Thoracic aorta (tissue), 2 donors: ENCODE measurements at regions not wholly inside any gene's neighbourhood (a gene's known extent, or its start where the extent isn't known, plus 50 kb on each side); places are given as distances from the start of the nearest gene placed in this dataset.

Source experiments
- ATAC-seq: fragments of 150-250 bp; one replicate; pipeline ENCODE4 v1.8.0; 2017; ENCODE audit warnings: low read depth; ENCODE audit not compliant: insufficient number of reproducible peaks, low FRiP score
- DNase-seq: peaks from one replicate; pipeline ENCODE4 v3.0.0-alpha.2; 2020; ENCODE audit warnings: low spot score
- H3K27ac ChIP-seq, 2 donors: fragments of 200-600 bp; sonication (generic); 1 replicate in 1 of 2; 2 replicates in 1 of 2; pipeline ENCODE4 v1.5.1; 2016; ENCODE audit warnings: mild to moderate bottlenecking in 2 of 2, moderate library complexity in 2 of 2
- H3K27me3 ChIP-seq: fragments of 200-600 bp; sonication (generic); replicated peaks from 2 replicates; pipeline ENCODE4 v1.6.0; 2016; ENCODE audit warnings: mild to moderate bottlenecking; ENCODE audit not compliant: insufficient read depth
- H3K36me3 ChIP-seq: fragments of 200-600 bp; sonication (generic); one replicate; pipeline ENCODE4 v1.5.1; 2016
- H3K4me1 ChIP-seq, 2 donors: fragments of 200-600 bp; sonication (generic); 1 replicate in 1 of 2; 2 replicates in 1 of 2; pipeline versions ENCODE4 v1.5.1 to v1.6.0; 2016; ENCODE audit warnings: low read depth in 2 of 2, mild to moderate bottlenecking in 1 of 2; ENCODE audit not compliant: control insufficient read depth in 1 of 2
- H3K4me3 ChIP-seq: fragments of 200-600 bp; sonication (generic); 2 replicates; pipeline ENCODE4 v1.5.1; 2016; ENCODE audit warnings: mild to moderate bottlenecking
- H3K9me3 ChIP-seq: fragments of 200-600 bp; sonication (generic); 2 replicates; pipeline ENCODE4 v1.5.1; 2016
- CTCF ChIP-seq: fragments of 200-600 bp; sonication (generic); IDR thresholded peaks from one replicate; pipeline ENCODE4 v1.5.1; 2019; ENCODE audit warnings: antibody characterized with exemption

- H3K27ac ChIP-seq = no peak overlapping the region
- no peak overlapping the region for H3K4me3 ChIP-seq
- H3K9me3 ChIP-seq = no peaks in the 10 kb centered on the region
- no peak for TF ChIP-seq CTCF
- DNase-seq (no peak), ATAC-seq (no peak)
- no peaks in the 10 kb centered on the region for H3K27me3 ChIP-seq
- H3K36me3 ChIP-seq = no peaks in the 10 kb centered on the region
- H3K4me1 ChIP-seq = no peaks in the 10 kb centered on the region
These were observed 1548.1 kb upstream of the LRRTM1 start for GRCh38 chr2:81852651-81853050.

- no peak overlapping the region for H3K27ac ChIP-seq
- no peak for TF ChIP-seq CTCF
- H3K4me1 ChIP-seq = no peaks in the 10 kb centered on the region
- no peak overlapping the region for H3K4me3 ChIP-seq
- DNase-seq (no peak), ATAC-seq (no peak)
- H3K9me3 ChIP-seq = no peaks in the 10 kb centered on the region
- H3K36me3 ChIP-seq = no peaks in the 10 kb centered on the region
- H3K27me3 ChIP-seq = no peaks in the 10 kb centered on the region
These were observed 1535.2 kb upstream of the LRRTM1 start for GRCh38 chr2:81839780-81840179.

- H3K4me1 ChIP-seq = no peaks in the 10 kb centered on the region
- no peak for TF ChIP-seq CTCF
- DNase-seq (no peak), ATAC-seq (no peak)
- H3K27ac ChIP-seq = no peak overlapping the region
- no peaks in the 10 kb centered on the region for H3K9me3 ChIP-seq
- H3K4me3 ChIP-seq = no peak overlapping the region
- no peaks in the 10 kb centered on the region for H3K36me3 ChIP-seq
- no peaks in the 10 kb centered on the region for H3K27me3 ChIP-seq
These were observed 1530.9 kb upstream of the LRRTM1 start for GRCh38 chr2:81835321-81836000.

GRCh38 chr2:81786811-81787210 is 1482.3 kb upstream of the LRRTM1 start:
- DNase-seq (no peak), ATAC-seq (no peak)
- no peak overlapping the region for H3K27ac ChIP-seq
- no peaks in the 10 kb centered on the region for H3K9me3 ChIP-seq
- H3K27me3 ChIP-seq = no peaks in the 10 kb centered on the region
- TF ChIP-seq CTCF = no peak
- no peaks in the 10 kb centered on the region for H3K4me1 ChIP-seq
- H3K4me3 ChIP-seq = no peak overlapping the region
- no peaks in the 10 kb centered on the region for H3K36me3 ChIP-seq

GRCh38 chr2:81767187-81767912 is 1462.8 kb upstream of the LRRTM1 start:
- Histone ChIP-seq H3K27me3 (no peaks in the 10 kb centered on the region), H3K4me1 (no peaks in the 10 kb centered on the region), H3K4me3 (no peak overlapping the region), H3K9me3 (no peaks in the 10 kb centered on the region), H3K36me3 (no peaks in the 10 kb centered on the region), H3K27ac (no peak overlapping the region)
- TF ChIP-seq CTCF = no peak
- DNase-seq = no peak
- ATAC-seq = no peak
